GM18951 (cell line): ENCODE measurements at regions not wholly inside any gene's neighbourhood (a gene's known extent, or its start where the extent isn't known, plus 50 kb on each side); places are given as distances from the start of the nearest gene placed in this dataset.

Experiments
- POLR2A ChIP-seq: IDR thresholded peaks from 4 replicates; pipeline ENCODE4 v1.6.1; 2011; ENCODE audit warnings: mild to moderate bottlenecking; ENCODE audit not compliant: insufficient read length, insufficient read depth; ENCODE audit errors: extremely low read depth
- in situ Hi-C: fragments of 300-500 bp; cut with MboI; formaldehyde crosslinking; loops from one replicate; pipeline ENCODE4 v1.12.0; 2022; ENCODE audit warnings: low sequenced_read_pairs, mixed read lengths, inconsistent platforms; ENCODE audit not compliant: unreplicated experiment

GRCh38 chr20:60086821-60087562 lies 128.8 kb downstream of the CDH26 start:
- no peak for TF ChIP-seq POLR2A

GRCh38 chr20:60087563-60088105 lies 129.4 kb downstream of the CDH26 start:
- in situ Hi-C loops = no loop called here
- TF ChIP-seq POLR2A = no peak

More at GRCh38 chr20:60086821-60087562, 128.8 kb downstream of the CDH26 start:
- in situ Hi-C loops = no loop called here

GRCh38 chr20:60088236-60088635 lies 130.0 kb downstream of the CDH26 start:
- in situ Hi-C loops = no loop called here
- no peak for TF ChIP-seq POLR2A

- in situ Hi-C loops = no loop called here
- TF ChIP-seq POLR2A = no peak
Measured at GRCh38 chr20:60090631-60091030, 132.4 kb downstream of the CDH26 start.

- TF ChIP-seq POLR2A = no peak
- in situ Hi-C loops = no loop called here
Measured at GRCh38 chr20:60091305-60091704, 133.1 kb downstream of the CDH26 start.

GRCh38 chr20:60091861-60092260 lies 133.6 kb downstream of the CDH26 start:
- no peak for TF ChIP-seq POLR2A
- in situ Hi-C loops = no loop called here

GRCh38 chr20:60092729-60093128 lies 134.5 kb downstream of the CDH26 start:
- in situ Hi-C loops = no loop called here
- no peak for TF ChIP-seq POLR2A

GRCh38 chr20:60095456-60095855 lies 137.2 kb downstream of the CDH26 start:
- in situ Hi-C loops = no loop called here

GRCh38 chr20:60096166-60096565 lies 137.9 kb downstream of the CDH26 start:
- TF ChIP-seq POLR2A = no peak
- in situ Hi-C loops = no loop called here

More at GRCh38 chr20:60095456-60095855, 137.2 kb downstream of the CDH26 start:
- TF ChIP-seq POLR2A = no peak

GRCh38 chr20:60097285-60097684 lies 139.1 kb downstream of the CDH26 start:
- TF ChIP-seq POLR2A = no peak

GRCh38 chr20:60100780-60101179 lies 142.6 kb downstream of the CDH26 start:
- TF ChIP-seq POLR2A = no peak
- in situ Hi-C loops = no loop called here

More at GRCh38 chr20:60097285-60097684, 139.1 kb downstream of the CDH26 start:
- in situ Hi-C loops = no loop called here

GRCh38 chr20:60101201-60101890 lies 143.1 kb downstream of the CDH26 start:
- TF ChIP-seq POLR2A = no peak
- in situ Hi-C loops = no loop called here

GRCh38 chr20:60101891-60102281 lies 143.7 kb downstream of the CDH26 start:
- in situ Hi-C loops = no loop called here
- no peak for TF ChIP-seq POLR2A
